HG02981 (cell line): ENCODE measurements at regions not wholly inside any gene's neighbourhood (a gene's known extent, or its start where the extent isn't known, plus 50 kb on each side); places are given as distances from the start of the nearest gene placed in this dataset.

ENCODE experiments used
- ATAC-seq: cut with Tn5 transposase; IDR thresholded peaks from one replicate; pipeline ENCODE4 v1.9.1; 2021; ENCODE audit warnings: mild to moderate bottlenecking, moderate library complexity; ENCODE audit not compliant: unreplicated experiment

DNA sequence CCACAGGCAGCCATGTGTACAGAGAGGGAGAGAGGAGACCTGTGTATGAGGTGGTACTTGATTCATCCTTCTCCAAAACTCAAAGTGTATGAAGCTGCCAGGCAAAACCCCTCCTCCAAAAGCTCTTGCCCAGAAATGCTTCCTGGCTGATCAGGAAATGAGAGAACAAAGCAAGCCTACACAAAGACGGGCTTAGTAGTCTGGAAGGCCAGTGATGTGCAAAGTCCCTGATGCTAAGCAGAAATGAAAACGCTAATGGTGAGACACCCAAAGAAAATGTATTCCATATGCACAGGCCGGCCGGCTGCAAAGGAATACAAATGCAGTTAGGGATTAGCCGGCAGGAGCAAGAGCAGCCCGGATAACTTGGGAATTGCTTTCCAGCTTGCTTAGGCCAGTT lies 234.9 kb upstream of the CADM1 start:
- no peak for ATAC-seq

DNA sequence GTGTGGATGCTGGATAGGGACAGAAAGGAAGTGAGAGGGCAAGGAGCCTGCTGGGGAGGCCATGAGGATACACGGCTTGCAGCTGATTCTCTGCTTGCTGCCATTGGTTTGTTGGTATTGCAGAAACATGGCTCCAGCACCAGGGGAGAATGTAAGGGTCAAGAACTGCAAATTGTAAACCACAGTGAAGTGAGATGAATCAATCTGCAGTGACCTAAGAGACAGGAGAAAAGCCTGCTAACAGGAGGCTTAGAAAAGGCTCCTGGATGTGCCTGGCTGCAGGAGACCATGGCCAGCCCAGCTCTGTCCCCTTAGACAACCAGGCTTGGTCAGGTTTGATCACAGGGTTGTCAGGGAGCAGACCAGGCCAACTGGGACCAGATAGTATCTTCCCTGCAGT lies 233.7 kb upstream of the CADM1 start:
- ATAC-seq = no peak

GRCh38 chr11:115736146-115736545 lies 231.9 kb upstream of the CADM1 start:
- ATAC-seq = no peak

DNA sequence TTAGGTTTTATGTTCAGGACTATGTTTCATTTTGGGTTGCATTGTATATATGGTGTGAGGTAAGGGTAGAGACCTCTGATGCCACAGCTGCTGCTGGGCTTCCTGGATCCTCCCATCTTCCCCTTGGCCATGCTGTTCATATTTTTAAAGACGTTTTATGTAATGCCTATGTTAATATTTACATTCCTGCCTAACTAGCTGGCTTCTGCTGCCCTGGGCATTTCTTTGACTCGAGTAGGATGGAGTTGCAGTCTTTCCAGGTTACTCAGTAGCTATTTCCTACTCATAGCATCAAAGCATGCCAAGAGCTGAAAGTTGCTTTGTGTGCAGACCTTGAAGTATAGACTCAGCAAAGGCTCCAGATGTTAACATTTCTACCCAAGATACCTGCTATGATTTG lies 220.5 kb upstream of the CADM1 start:
- no peak for ATAC-seq

GRCh38 chr11:115722711-115723110 lies 218.5 kb upstream of the CADM1 start:
- no peak for ATAC-seq

GRCh38 chr11:115721296-115721995 lies 217.2 kb upstream of the CADM1 start:
- no peak for ATAC-seq

- ATAC-seq = no peak
Measured at GRCh38 chr11:115720602-115721245, 216.5 kb upstream of the CADM1 start.

DNA sequence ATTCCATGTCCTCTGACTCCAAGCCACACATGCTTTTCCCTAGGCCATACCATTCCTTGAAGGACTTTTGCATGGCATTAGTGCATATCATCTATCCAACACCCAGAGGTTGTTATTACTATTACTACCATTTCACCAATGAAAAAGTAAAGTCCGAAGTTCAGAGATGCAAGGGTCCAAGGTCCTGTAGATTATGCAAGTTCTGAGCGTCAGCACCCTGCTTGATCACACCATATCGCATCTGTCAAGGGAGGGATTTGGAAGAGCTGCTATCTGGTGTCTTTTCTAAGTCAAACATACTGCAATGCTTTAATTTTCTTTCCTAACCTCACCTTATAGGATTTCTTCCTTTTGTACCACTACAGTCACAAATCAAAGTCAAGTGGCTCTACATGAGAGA lies 214.7 kb upstream of the CADM1 start:
- ATAC-seq = no peak

DNA sequence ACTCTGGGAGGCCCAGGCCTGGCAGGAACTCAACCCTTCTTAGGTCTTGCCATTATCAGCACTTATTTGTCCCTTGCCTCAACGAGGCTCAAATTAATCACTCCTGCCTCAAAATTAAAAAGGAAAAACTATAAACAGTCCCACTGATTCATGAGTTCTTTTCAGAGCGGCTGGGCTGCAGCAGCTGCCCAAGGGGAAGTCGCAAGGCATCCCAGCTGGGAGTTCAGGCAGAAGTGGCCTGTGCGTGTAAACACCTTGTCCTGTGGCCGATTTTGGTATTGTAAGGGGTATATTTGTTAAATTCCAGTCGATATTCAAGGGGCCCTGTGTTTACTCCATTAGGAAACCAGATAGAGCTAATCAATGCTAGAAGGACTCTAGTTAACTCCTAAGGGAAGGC lies 213.9 kb upstream of the CADM1 start:
- no peak for ATAC-seq

DNA sequence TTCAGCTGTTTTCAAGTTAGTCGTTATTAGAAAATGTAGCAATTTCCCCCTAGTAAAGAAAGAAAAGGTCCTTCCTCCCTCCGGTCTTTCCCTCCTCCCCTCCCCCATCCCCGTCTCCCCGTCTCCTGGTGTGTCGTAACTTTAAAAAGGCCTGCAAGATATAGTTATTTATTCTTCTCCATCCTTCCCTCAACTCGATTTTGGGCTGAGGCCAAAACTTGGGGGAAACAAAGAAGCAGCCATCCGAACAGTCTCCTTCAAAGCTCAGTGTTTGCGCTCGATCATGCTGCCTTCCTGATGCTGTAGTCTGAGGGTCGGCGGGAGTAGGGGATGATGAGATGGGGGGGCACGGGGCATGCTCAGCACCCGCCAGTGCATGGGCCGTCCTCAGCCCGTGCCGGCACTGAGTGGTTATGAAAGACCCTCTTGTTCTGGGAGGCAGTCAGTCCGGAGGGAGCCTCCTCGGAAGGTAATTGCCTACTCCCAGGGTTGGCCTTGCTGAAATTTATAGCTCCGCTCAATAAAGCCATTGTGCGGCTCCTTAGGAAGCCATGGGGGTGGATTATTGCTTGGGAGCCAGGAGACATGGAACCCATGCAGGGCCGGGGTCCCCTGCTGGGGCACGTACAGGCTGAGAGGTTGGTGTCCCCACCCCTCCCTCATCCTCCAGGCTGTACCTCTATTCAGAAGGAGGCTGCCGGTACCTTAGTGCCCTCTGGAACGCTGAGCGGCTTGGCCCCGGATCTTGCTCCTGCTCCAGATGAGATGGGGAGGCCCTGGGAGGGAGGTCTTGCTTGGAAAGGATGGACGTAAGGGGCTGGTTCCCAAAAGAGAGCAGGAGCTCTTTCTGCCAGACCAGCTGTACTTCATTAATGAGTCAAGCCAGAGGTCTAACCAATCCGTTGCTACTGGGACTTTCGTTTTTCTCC lies 212.7 kb upstream of the CADM1 start:
- no peak for ATAC-seq

GRCh38 chr11:115716080-115716479 lies 211.9 kb upstream of the CADM1 start:
- no peak for ATAC-seq

DNA sequence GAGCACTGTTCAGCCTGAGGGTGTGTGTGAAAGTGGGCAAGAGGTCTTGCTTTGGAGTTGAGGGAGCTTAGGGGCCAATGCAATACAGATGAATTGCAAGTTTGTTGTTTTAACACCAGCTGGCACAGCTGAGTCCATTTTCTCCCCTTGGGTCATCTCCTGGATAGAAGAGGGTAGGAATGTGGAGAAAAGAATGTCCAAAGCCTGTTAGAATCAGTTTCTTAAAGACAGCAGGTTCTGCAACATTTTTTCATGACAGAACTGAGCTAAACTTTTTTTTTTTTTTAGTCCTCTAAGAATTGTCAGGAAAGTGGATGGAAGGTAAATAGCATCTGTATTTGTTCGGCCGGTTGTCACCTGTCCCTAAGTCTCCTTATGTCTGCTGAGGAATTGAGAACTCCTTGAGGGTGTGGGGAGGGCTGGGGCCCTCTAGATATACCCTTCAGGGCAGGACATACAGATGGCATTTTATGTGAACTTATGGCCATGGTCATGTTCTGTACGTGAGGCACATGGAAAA lies 211.1 kb upstream of the CADM1 start:
- ATAC-seq = no peak

DNA sequence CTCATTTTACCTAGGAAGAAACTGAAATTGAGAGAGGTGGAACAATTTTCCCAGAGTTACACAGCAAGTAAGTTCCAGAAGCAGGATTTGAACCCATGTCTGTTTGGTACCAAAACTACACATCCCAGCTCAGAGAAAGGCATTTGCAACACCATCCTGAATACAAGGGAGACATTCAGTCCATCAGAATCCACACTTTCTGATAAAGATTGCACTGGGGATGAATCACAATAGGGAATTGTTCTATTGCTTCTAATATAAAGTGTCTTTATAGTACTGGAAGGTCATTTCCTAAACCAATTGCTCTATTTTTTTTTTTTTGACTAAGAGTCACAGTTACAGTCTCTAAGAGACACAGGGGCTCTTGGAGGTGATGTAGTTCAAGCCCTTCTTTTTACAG lies 208.1 kb upstream of the CADM1 start:
- no peak for ATAC-seq

- no peak for ATAC-seq
Measured at GRCh38 chr11:115710980-115711379, 206.8 kb upstream of the CADM1 start.

DNA sequence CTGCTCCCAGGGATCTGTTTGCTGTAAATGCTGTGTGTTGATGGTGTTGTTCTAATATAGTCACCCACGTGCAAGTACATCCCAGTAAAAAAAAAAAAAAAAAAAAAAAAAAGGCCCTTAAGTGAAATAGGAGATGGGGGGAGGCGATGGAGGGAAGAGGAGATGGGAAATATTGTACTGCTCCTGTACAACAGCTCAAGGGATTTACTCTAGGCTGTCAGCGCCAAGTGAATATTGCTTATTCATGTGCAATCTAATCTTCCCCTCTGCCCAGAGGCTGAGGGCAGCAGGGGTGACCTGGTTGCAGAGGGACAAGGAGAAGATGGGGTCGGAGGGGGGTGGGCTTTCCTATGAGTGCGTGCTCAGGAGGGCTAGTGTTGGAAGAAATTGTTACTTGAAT lies 206.2 kb upstream of the CADM1 start:
- ATAC-seq = no peak

DNA sequence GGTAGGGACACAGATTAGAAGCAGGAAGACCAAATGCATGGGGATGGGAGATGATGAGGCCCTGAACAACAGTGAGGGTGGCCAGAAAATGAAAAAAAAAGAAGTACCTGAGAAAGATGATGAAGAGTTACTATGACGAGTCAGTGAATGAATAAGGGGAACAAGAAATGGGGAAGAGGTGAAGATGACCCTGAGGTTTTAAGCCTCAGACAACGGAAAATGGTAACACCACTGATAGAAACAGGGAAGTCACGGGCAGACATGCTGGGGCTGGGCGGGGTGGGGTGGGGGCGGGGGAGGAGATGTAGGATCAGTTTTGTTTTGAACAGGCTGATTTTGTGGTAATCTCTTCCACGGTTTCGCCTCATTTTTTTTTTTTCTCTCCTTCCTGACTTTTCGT lies 205.1 kb upstream of the CADM1 start:
- no peak for ATAC-seq

DNA sequence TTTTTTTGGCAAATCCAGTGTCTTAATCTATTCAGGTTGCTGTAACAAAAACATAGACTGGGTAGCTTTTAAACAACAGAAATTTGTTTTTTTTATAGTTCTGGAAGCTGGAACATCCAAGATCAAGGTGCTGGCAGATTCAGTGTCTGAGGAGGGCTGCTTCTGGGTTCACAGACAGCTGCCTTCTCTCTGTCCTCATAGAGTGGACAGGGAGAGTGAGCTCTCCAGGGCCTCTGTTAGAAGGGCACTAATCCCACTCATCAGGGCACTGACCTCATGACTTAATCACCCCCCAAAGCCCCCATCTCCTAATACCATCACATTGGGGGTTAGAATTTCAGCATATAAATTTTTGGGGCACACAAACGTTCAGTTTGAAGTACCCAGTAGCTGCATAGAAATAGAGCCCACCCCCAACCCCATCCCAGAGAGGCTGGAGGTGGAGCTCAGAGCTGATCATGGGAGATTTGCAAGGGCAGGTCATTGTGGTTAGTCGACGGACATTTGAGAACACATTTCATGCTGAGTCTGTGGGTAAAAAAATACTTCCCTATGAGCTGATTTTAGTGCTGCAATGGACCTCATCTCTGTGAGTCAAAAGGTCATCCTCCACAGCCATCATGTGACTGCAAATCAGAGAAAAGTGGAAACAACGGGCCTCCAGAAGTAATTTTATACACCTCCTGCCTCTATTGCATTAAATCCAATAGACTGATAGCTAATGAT lies 203.1 kb upstream of the CADM1 start:
- no peak for ATAC-seq

DNA sequence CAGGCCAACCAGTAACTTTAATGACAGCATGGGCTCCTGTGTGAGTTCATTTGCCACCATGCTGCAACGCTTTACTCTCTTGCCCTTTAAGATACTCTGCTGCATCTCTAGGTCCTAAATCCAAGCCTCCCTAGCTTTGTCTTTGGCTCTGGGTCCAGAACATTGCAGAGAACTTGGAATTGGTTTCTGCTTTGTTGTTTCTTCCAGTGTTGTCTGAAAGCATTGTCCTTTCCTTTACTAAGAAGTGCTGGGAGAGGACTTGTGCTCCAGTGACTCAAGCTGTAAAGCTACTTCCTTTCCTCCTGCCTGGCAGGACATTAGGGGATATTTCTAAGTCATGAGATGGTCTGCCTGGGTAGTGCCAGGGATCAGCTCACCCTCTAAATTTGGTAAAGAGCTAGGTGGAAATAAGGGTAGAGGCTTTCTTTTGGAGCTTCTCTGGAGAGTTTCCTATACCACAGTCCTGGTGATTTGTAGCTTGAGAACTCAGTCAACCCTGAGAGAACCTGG lies 202.5 kb upstream of the CADM1 start:
- no peak for ATAC-seq

DNA sequence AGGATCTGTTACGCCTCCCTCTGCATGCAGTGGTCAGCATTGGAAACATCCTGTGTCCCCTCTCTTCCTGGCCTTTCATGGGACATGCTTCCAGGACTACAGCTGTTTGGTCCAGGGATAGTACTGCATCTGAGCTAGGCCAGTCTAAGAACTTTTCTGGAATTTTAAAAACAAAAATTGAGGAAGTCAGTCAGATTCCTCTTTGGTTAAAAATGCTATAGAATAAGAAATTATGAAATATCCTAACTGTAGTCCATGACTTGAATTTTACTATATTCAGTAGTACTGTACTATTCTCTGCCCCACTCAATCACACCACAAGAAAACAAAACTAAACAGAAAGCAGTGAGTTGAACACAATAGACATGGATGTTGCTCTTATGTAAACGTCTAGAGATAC lies 201.0 kb upstream of the CADM1 start:
- no peak for ATAC-seq

DNA sequence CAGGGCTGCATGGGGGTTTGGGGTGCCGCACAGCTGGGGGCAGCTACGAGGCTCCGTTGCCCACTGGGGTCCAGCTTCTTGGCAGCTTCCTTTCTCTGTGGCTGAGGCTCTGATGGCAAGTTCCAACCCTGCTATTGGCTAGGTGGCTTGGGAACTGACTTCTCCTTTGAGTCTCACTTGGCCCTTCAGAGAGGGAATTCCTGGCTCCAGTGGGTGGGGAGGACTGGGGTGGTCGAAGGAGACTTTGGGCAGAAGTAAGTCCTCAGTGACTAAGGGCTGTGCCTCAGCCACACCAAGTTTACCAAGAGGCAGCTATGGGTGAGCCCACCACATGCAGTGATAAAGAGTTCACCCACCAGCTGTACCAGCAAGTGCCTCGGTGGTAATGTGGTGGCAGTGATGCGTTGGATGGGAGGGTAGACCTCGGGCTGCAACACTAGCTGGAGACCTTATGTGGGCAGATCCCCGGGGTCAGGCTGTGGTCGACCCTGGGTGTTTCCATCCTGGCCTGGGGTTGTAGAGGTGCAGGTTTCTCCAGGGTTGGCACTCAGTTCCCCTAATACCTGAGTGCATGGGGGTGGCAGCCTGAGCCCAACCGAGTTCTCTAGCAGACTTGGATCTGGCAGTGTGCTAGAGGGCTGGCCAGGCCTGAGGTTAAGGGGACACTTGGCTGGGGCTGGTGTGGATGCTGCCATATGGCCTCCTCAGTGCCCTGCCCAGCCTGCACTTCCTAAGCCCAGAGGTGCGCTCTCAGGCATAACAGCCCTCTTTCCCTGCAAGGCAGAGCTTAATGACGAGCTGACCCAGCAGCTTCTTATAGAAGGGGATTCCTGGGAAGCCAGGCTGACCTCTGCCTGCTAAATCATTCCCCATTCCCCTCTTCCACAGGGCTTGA lies 197.0 kb upstream of the CADM1 start:
- ATAC-seq = no peak
